K562 (cell line): ENCODE measurements at regions not wholly inside any gene's neighbourhood (a gene's known extent, or its start where the extent isn't known, plus 50 kb on each side); places are given as distances from the start of the nearest gene placed in this dataset.

Source experiments
- FOXA1 ChIP-seq: fragments of 450-650 bp; IDR thresholded peaks from 2 replicates; pipeline ENCODE4 v1.6.1; 2016; ENCODE audit warnings: mild to moderate bottlenecking, borderline replicate concordance
- THRAP3 ChIP-seq: fragments of 450-650 bp; IDR thresholded peaks from 2 replicates; pipeline ENCODE4 v1.6.1; 2016; ENCODE audit warnings: mild to moderate bottlenecking, inconsistent platforms, borderline replicate concordance

GRCh38 chr11:29713831-29714320 lies 303.0 kb downstream of the KCNA4 start:
- TF ChIP-seq FOXA1: no peak
- TF ChIP-seq THRAP3: no peak
